ENCODE measurements at regions not wholly inside any gene's neighbourhood (a gene's known extent, or its start where the extent isn't known, plus 50 kb on each side); places are given as distances from the start of the nearest gene placed in this dataset.

DNA sequence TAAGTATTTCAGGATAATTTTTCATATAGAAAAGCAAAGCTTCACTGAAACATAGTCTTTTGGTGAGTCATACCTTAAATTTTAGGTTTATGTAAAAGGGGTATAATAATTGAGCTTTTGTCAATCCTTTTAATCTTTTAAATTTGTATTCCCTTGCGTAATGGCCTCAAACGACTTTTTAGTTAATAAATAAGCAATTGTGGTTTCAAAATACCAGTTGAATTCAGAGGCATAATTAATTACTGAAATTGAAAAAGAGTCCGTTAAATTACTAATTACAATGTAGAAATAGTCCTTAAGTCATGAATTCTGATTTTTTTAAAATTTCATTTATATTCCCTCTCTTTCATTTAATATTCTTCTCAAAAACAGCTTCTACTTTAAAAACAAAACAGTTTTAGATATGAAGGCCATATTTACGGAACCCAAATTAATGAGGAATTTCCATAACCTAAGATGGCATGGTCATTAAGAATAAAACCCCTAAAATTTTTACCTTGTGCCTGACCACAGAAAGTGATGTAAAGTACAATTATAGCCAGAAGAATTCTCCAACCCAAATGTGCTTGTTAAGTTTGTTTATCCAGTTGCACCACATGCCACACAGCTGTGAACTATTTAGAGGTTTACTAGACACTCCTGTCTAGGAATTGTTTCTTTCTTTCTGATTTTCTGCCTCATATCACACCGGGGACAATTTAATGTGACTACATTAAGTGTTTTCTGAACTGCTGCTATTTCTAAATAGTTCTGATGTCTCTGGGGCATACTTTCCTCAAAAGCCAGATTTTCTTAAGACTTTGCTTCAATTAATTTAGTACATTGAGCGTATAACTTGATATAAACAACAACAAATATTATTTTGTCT is 60.7 kb upstream of the ITGA4 start:
- TF ChIP-seq, protein P1, sequence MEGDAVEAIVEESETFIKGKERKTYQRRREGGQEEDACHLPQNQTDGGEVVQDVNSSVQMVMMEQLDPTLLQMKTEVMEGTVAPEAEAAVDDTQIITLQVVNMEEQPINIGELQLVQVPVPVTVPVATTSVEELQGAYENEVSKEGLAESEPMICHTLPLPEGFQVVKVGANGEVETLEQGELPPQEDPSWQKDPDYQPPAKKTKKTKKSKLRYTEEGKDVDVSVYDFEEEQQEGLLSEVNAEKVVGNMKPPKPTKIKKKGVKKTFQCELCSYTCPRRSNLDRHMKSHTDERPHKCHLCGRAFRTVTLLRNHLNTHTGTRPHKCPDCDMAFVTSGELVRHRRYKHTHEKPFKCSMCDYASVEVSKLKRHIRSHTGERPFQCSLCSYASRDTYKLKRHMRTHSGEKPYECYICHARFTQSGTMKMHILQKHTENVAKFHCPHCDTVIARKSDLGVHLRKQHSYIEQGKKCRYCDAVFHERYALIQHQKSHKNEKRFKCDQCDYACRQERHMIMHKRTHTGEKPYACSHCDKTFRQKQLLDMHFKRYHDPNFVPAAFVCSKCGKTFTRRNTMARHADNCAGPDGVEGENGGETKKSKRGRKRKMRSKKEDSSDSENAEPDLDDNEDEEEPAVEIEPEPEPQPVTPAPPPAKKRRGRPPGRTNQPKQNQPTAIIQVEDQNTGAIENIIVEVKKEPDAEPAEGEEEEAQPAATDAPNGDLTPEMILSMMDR (IDR thresholded peaks at IDR 0.05), result no peak
- TF ChIP-seq POLR2A (IDR thresholded peaks at IDR 0.05), result no peak

Measured in breast epithelium (tissue), 3 donors.